Tibial nerve (tissue), 4 donors: ENCODE measurements at regions not wholly inside any gene's neighbourhood (a gene's known extent, or its start where the extent isn't known, plus 50 kb on each side); places are given as distances from the start of the nearest gene placed in this dataset.

Source experiments
- DNase-seq, 2 donors: peaks; one replicate each; pipeline ENCODE4 v3.0.0-alpha.2; 2019; ENCODE audit warnings: low spot score in 2 of 2
- H3K27ac ChIP-seq, 4 donors: fragments of 200-600 bp; sonication (generic) in 3 of 4; one replicate each; pipeline ENCODE4 v1.5.1; 2017 to 2019; ENCODE audit warnings: mild to moderate bottlenecking in 1 of 4
- H3K27me3 ChIP-seq, 2 donors: fragments of 200-600 bp; sonication (generic) in 1 of 2; one replicate each; pipeline versions ENCODE4 v1.5.1 to v1.6.0; 2017 to 2019
- H3K36me3 ChIP-seq, 3 donors: fragments of 200-600 bp; sonication (generic); one replicate each; pipeline ENCODE4 v1.5.1; 2018 to 2019
- H3K4me1 ChIP-seq, 4 donors: fragments of 200-600 bp; sonication (generic) in 3 of 4; one replicate each; pipeline ENCODE4 v1.5.1; 2017 to 2019
- H3K4me3 ChIP-seq, 4 donors: fragments of 200-600 bp; sonication (generic) in 3 of 4; one replicate each; pipeline ENCODE4 v1.5.1; 2017 to 2019; ENCODE audit warnings: mild to moderate bottlenecking in 1 of 4, moderate library complexity in 1 of 4
- H3K9me3 ChIP-seq, 4 donors: fragments of 200-600 bp; sonication (generic) in 3 of 4; one replicate each; pipeline ENCODE4 v1.5.1; 2017 to 2019
- EP300 ChIP-seq, 2 donors: sonication (generic); formaldehyde crosslinking; IDR thresholded peaks; one replicate each; pipeline ENCODE4 v1.6.1; 2017; ENCODE audit warnings: antibody characterized with exemption in 2 of 2, mild to moderate bottlenecking in 1 of 2
- POLR2A ChIP-seq, 2 donors: fragments of 450-650 bp; IDR thresholded peaks; one replicate each; pipeline ENCODE4 v1.6.1; 2017; ENCODE audit warnings: antibody characterized with exemption in 2 of 2, mild to moderate bottlenecking in 2 of 2, moderate library complexity in 2 of 2
- WGBS, 2 donors: methylation state at CpG; one replicate each; pipeline ENCODE4 v1.1.5; 2018; 5-methylcytosine and 5-hydroxymethylcytosine counted together
- TF ChIP-seq, protein P1 (sequence below), 5 experiments: fragments of 200-600 bp in 3 of 5; fragments of 450-650 bp in 2 of 5; sonication (generic) in 3 of 5; IDR thresholded peaks; one replicate each; pipeline ENCODE4 v1.5.1; 2016 to 2019; ENCODE audit warnings: antibody characterized with exemption in 5 of 5, mild to moderate bottlenecking in 3 of 5, moderate library complexity in 2 of 5

DNA sequence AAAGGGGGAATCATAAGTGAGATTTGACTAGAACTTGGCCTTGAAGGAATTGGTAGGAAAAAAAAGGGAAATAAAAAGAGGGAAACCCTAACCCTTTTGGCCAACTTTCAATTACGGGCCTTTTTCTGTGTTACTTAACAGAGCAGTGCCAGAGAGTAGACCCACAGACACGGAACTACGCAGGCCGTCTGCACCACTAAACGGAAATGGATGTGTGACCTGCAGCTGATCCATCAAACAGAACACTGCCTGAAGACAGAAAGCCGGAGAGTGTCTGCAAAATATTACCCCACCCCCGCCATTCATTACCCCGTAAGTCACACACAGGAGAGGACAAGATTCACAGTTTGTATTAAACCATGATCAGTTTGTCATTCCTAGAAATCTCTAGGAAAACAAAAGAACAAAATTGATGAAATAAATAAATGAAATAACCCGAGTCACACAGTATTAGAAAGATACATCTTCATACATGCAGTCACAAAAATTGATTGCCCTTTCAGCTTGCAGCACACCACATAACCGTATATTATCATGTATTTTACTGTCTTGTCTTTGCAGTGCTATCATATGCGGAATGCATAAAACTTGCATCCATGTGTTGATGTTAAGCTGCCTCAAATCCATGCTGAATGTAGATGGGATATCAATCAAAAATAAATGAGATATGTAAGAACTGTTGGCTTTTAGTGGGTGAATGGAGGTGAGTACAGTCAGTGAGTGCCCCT, 424.7 kb downstream of the IRS2 start:
- WGBS, 2 donors: 72 to 76% methylated on average over 11 of the region's 11 CpGs
- no peaks in the 10 kb centered on the region for H3K4me1 ChIP-seq

DNA sequence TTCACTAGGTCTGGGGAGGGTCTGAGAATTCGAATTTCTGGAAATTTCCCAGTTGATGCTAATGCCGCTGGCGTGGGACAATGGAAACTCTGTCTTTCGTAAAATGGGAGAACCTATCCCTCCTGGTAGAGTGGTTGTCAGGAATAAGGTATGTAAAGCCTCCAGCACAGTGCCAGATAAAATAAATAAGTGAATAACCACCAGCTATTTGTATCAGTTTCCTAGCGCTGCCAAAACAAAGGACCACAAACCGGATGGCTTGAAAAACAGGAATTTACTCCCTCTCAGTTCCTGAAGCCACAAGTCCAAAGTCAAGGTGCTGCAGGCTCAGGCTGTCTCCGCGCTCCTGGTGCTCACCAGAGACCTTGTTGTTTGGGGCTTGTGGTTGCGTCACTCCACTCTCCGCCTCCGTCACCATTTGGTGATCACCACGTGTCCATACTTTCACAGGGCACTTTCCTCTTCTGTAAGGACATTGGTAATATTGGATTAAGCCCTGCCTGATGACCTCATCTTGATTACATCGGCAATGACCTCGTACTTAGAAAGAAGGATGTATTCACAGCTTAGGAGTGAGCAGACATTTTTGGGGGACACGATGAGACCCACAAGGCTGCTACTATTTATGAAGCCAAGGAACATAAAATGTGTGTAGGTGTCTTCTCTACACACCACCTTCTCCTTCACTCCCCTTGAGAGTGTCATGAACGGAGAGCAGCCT, 428.5 kb downstream of the IRS2 start:
- H3K27me3 ChIP-seq: no peaks in the 10 kb centered on the region
- no peaks in the 10 kb centered on the region for H3K4me1 ChIP-seq
- H3K36me3 ChIP-seq: no peaks in the 10 kb centered on the region
- H3K27ac ChIP-seq: no peak overlapping the region
- WGBS, 2 donors: 91 to 93% methylated on average over 16 of the region's 16 CpGs
- no peaks in the 10 kb centered on the region for H3K9me3 ChIP-seq
- TF ChIP-seq, protein P1, sequence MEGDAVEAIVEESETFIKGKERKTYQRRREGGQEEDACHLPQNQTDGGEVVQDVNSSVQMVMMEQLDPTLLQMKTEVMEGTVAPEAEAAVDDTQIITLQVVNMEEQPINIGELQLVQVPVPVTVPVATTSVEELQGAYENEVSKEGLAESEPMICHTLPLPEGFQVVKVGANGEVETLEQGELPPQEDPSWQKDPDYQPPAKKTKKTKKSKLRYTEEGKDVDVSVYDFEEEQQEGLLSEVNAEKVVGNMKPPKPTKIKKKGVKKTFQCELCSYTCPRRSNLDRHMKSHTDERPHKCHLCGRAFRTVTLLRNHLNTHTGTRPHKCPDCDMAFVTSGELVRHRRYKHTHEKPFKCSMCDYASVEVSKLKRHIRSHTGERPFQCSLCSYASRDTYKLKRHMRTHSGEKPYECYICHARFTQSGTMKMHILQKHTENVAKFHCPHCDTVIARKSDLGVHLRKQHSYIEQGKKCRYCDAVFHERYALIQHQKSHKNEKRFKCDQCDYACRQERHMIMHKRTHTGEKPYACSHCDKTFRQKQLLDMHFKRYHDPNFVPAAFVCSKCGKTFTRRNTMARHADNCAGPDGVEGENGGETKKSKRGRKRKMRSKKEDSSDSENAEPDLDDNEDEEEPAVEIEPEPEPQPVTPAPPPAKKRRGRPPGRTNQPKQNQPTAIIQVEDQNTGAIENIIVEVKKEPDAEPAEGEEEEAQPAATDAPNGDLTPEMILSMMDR (IDR thresholded peaks at IDR 0.05): no peak
- no peak for TF ChIP-seq POLR2A (IDR thresholded peaks at IDR 0.05)
- TF ChIP-seq EP300 (IDR thresholded peaks at IDR 0.05): no peak
- DNase-seq: no peak
- no peak overlapping the region for H3K4me3 ChIP-seq

More for the DNA sequence above, 424.7 kb downstream of the IRS2 start:
- H3K27me3 ChIP-seq: no peaks in the 10 kb centered on the region
- H3K27ac ChIP-seq: no peak overlapping the region
- no peak for DNase-seq
- H3K4me3 ChIP-seq: no peak overlapping the region
- H3K9me3 ChIP-seq: peaks cover 0 to 7% (median 0%) of the 10 kb centered on the region in 4 donors
- no peaks in the 10 kb centered on the region for H3K36me3 ChIP-seq
- no peak for TF ChIP-seq POLR2A (IDR thresholded peaks at IDR 0.05)

DNA sequence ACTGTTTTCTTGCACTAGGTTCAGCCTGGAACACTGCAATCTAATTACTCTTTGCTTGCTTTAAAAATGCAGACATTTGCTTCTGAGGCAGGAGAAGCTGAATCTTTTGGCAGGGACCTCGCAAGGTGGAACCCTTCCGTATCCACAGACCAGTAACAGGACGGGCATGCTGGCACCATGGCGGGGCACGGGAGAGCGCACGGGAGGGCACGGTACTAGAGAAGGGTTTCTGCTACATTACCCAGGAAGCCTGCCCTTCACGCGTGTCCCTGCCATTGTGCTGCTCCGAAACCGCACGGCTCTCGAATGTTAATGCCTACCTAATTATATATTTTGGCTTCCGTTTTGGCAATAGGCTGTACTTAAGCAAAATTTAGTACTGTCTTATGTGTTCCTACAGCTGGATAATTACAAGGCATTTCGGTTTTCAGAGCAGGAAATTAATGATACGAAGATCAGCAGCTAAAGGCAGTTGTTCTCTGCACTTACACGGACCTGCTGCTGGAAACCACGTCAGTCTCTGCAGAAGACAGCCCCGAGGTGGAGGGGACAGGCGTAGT, 430.4 kb downstream of the IRS2 start:
- WGBS, 2 donors: 93 to 94% methylated on average over 21 of the region's 21 CpGs
- TF ChIP-seq, protein P1 (IDR thresholded peaks at IDR 0.05): no peak
- TF ChIP-seq POLR2A (IDR thresholded peaks at IDR 0.05) (no peak), EP300 (IDR thresholded peaks at IDR 0.05) (no peak)

DNA sequence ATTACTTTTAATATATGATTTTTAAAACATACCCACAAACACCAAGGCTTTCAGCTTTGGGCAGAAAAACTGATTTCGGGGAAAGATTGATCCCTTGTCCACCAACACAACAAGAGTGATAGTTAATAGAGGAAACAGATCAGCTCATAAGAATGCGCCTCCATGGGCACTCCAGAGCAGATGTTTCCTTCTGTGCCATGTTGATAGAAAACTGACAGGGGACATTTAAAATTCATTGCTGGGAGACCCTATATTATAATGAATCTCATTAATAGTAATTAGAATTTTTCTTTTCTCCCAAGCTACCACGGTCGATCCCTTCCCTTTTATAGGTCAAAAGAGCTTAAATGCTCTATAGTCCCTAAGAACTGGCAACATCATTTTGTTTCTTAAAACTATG, 431.2 kb downstream of the IRS2 start:
- H3K4me3 ChIP-seq: no peak overlapping the region
- H3K27ac ChIP-seq: no peak overlapping the region
- no peaks in the 10 kb centered on the region for H3K9me3 ChIP-seq
- H3K27me3 ChIP-seq: no peaks in the 10 kb centered on the region
- H3K4me1 ChIP-seq: no peaks in the 10 kb centered on the region
- no peak for TF ChIP-seq EP300 (IDR thresholded peaks at IDR 0.05)
- TF ChIP-seq POLR2A (IDR thresholded peaks at IDR 0.05): no peak
- TF ChIP-seq, protein P1 (IDR thresholded peaks at IDR 0.05): no peak
- 72 to 83% methylated on average over 4 of the region's 4 CpGs for WGBS, 2 donors
- DNase-seq: no peak
- H3K36me3 ChIP-seq: no peaks in the 10 kb centered on the region

More for the DNA sequence above, 430.4 kb downstream of the IRS2 start:
- Histone ChIP-seq H3K4me1 (no peaks in the 10 kb centered on the region), H3K9me3 (no peaks in the 10 kb centered on the region), H3K36me3 (no peaks in the 10 kb centered on the region), H3K27ac (no peak overlapping the region), H3K4me3 (no peak overlapping the region), H3K27me3 (no peaks in the 10 kb centered on the region)
- DNase-seq: no peak

DNA sequence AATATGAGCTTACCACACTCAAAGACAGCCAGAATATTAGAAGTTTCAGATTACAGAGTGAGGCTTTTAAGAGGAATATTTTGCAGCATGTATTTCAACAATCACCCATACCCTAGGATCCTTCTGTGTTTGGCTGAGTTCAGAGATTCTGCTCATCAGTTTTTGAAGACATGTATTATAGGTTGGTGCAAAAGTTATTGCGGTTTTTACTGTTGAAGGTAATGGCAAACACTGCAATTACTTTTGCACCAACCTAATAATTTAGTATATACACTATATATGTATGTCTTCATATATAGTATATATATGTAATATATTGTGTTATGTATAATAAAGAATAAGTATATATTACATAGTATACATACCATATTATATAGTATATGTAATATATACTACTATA, 435.1 kb downstream of the IRS2 start:
- Histone ChIP-seq H3K36me3 (no peaks in the 10 kb centered on the region), H3K27ac (no peak overlapping the region), H3K4me1 (no peaks in the 10 kb centered on the region), H3K4me3 (no peak overlapping the region), H3K27me3 (no peaks in the 10 kb centered on the region), H3K9me3 (no peaks in the 10 kb centered on the region)
- WGBS, 2 donors: 89 to 100% methylated on average over 1 of the region's 1 CpG
- TF ChIP-seq EP300 (IDR thresholded peaks at IDR 0.05) (no peak), POLR2A (IDR thresholded peaks at IDR 0.05) (no peak)
- TF ChIP-seq, protein P1 (IDR thresholded peaks at IDR 0.05): no peak
- no peak for DNase-seq
